NB4 (cell line): ENCODE measurements at regions not wholly inside any gene's neighbourhood (a gene's known extent, or its start where the extent isn't known, plus 50 kb on each side); places are given as distances from the start of the nearest gene placed in this dataset.

Source experiments
- CTCF ChIP-seq: IDR thresholded peaks from one replicate; pipeline ENCODE4 v1.5.1; 2012; ENCODE audit warnings: low read depth, low read length
- MAX ChIP-seq: IDR thresholded peaks from 2 replicates; pipeline ENCODE4 v1.6.1; 2011; ENCODE audit warnings: low read depth, low read length

- TF ChIP-seq CTCF = no peak
- no peak for TF ChIP-seq MAX
These were observed 491.7 kb downstream of the C6orf118 start for GRCh38 chr6:164817662-164818061.
